ENCODE measurements at regions not wholly inside any gene's neighbourhood (a gene's known extent, or its start where the extent isn't known, plus 50 kb on each side); places are given as distances from the start of the nearest gene placed in this dataset.

- 45 to 53% methylated on average over 6 to 26 of the region's 33 CpGs for WGBS, 2 donors (ENCODE audit: low coverage in 1 of 2)
- Histone ChIP-seq H3K4me3 (peak overlapping the region in 2 of 4 donors; percentile 19 to 37), H3K4me1 (no peaks in the 10 kb centered on the region), H3K36me3 (no peaks in the 10 kb centered on the region), H3K27ac (peak overlapping the region; percentile 65 to 83 (median 66)), H3K27me3 (no peaks in the 10 kb centered on the region), H3K9me3 (no peaks in the 10 kb centered on the region)
- intact Hi-C loops (cut with DNase I; ENCODE audit: low total_unique reads): no loop called here
- TF ChIP-seq EP300 (IDR thresholded peaks at IDR 0.05; ENCODE audit: low read depth) (no peak), POLR2A (IDR thresholded peaks at IDR 0.05) (peak; percentile 28), CTCF (IDR thresholded peaks at IDR 0.05) (no peak), POLR2AphosphoS5 (IDR thresholded peaks at IDR 0.05) (peak; percentile 51 to 70 (median 70))
- peak; percentile 82 for DNase-seq
- in situ Hi-C loops (cut with MboI; ENCODE audit: low pct_ligation_motif_present in 1 of 4, low pct_unique_long_range_greater_than_20kb in 1 of 4, low sequenced_read_pairs in 3 of 4): no loop called here
These were observed 92.0 kb upstream of the INSIG1 start for GRCh38 chr7:155205368-155206317.

GRCh38 chr7:155206318-155207020 is 91.2 kb upstream of the INSIG1 start:
- no peaks in the 10 kb centered on the region for H3K36me3 ChIP-seq
- H3K27ac ChIP-seq: peak overlapping the region; percentile 51 to 83 (median 65)
- H3K9me3 ChIP-seq: no peaks in the 10 kb centered on the region
- H3K4me3 ChIP-seq: peak overlapping the region in 1 of 4 donors; percentile 19
- 47 to 54% methylated on average over 7 to 20 of the region's 20 CpGs for WGBS, 2 donors (ENCODE audit: low coverage in 1 of 2)
- no peak for TF ChIP-seq CTCF (IDR thresholded peaks at IDR 0.05)
- no peak for TF ChIP-seq EP300 (IDR thresholded peaks at IDR 0.05; ENCODE audit: low read depth)
- TF ChIP-seq POLR2AphosphoS5 (IDR thresholded peaks at IDR 0.05): peak in 1 of 3 donors; percentile 10
- intact Hi-C loops (cut with DNase I; ENCODE audit: low total_unique reads): no loop called here
- H3K4me1 ChIP-seq: no peaks in the 10 kb centered on the region
- DNase-seq: peak; percentile 56
- no peaks in the 10 kb centered on the region for H3K27me3 ChIP-seq
- in situ Hi-C loops (cut with MboI; ENCODE audit: low pct_ligation_motif_present in 1 of 4, low pct_unique_long_range_greater_than_20kb in 1 of 4, low sequenced_read_pairs in 3 of 4): no loop called here

GRCh38 chr7:155207326-155208002 is 90.2 kb upstream of the INSIG1 start:
- H3K27me3 ChIP-seq: no peaks in the 10 kb centered on the region
- TF ChIP-seq EP300 (IDR thresholded peaks at IDR 0.05; ENCODE audit: low read depth): no peak
- TF ChIP-seq POLR2AphosphoS5 (IDR thresholded peaks at IDR 0.05): no peak
- TF ChIP-seq CTCF (IDR thresholded peaks at IDR 0.05): no peak
- no peak for TF ChIP-seq POLR2A (IDR thresholded peaks at IDR 0.05)
- WGBS, 2 donors (ENCODE audit: low coverage in 1 of 2): 86% methylated on average over 13 of the region's 13 CpGs; no CpG with 5 or more reads in 1 of the 2 donors
- no peaks in the 10 kb centered on the region for H3K9me3 ChIP-seq
- no peak for DNase-seq
- H3K36me3 ChIP-seq: no peaks in the 10 kb centered on the region
- H3K4me3 ChIP-seq: no peak overlapping the region
- in situ Hi-C loops (cut with MboI; ENCODE audit: low pct_ligation_motif_present in 1 of 4, low pct_unique_long_range_greater_than_20kb in 1 of 4, low sequenced_read_pairs in 3 of 4) (no loop called here), intact Hi-C loops (cut with DNase I; ENCODE audit: low total_unique reads) (no loop called here)
- no peak overlapping the region for H3K27ac ChIP-seq
- no peaks in the 10 kb centered on the region for H3K4me1 ChIP-seq
